Vagina (tissue), 2 donors: ENCODE measurements at regions not wholly inside any gene's neighbourhood (a gene's known extent, or its start where the extent isn't known, plus 50 kb on each side); places are given as distances from the start of the nearest gene placed in this dataset.

Experiments used
- CTCF ChIP-seq, 3 experiments: fragments of 450-650 bp in 2 of 3; fragments of 200-600 bp in 1 of 3; sonication (generic) in 1 of 3; IDR thresholded peaks; one replicate each; pipeline ENCODE4 v1.5.1; 2017 to 2019; ENCODE audit warnings: antibody characterized with exemption in 3 of 3, mild to moderate bottlenecking in 2 of 3, moderate library complexity in 2 of 3
- POLR2A ChIP-seq, 2 donors: fragments of 450-650 bp; IDR thresholded peaks; one replicate each; pipeline ENCODE4 v1.6.1; 2017; ENCODE audit warnings: antibody characterized with exemption in 2 of 2, mild to moderate bottlenecking in 2 of 2, moderate library complexity in 2 of 2

DNA sequence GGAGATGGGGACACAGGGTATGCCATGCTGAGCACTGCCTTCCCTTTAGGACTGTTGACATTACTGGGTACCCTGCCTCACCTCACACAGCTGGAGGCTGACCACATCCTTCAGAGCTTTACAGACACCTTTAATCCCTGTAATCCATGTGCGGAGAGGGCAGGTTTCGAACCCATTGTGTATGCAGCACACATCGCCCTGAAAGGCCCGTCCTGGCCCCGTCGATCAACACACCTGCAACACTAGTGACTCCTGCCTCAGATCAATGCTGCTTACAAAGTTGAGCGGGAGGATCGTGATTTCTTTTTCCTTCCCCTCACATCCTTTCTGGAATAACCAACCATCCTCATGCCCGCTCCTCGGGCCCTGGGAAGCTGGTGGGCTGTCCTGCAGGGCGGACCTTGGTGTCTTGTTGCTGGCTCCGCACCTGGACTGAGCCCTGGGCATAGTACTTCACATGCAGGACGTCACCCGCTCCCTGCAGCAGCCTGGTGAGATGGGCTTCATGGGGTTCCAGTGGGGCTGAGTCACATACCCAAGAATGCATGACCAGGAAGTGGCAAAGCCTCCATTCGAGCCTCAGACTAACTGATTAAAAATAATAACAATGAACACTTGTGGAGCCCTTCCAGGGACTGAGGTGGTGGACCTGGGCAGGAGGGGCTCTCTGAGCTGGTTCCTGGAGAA lies 403.6 kb downstream of the PTPRU start:
- TF ChIP-seq CTCF (IDR thresholded peaks at IDR 0.05) (no peak), POLR2A (IDR thresholded peaks at IDR 0.05) (no peak)
